Loucy (cell line): ENCODE measurements at regions not wholly inside any gene's neighbourhood (a gene's known extent, or its start where the extent isn't known, plus 50 kb on each side); places are given as distances from the start of the nearest gene placed in this dataset.

Source experiments
- H2AFZ ChIP-seq: fragments of 200-600 bp; sonication (generic); 2 replicates; pipeline ENCODE4 v1.6.0; 2016; ENCODE audit warnings: antibody characterized with exemption, mild to moderate bottlenecking, low read length, moderate library complexity
- H3F3A ChIP-seq: fragments of 200-600 bp; 2 replicates; pipeline ENCODE4 v1.6.0; 2016; ENCODE audit warnings: antibody characterized with exemption, low read depth, mild to moderate bottlenecking
- H3K27me3 ChIP-seq: fragments of 200-600 bp; sonication (generic); 2 replicates; pipeline ENCODE4 v1.6.1; 2014; ENCODE audit warnings: low read length, mild to moderate bottlenecking; ENCODE audit not compliant: insufficient read depth, poor library complexity, severe bottlenecking
- H3K36me3 ChIP-seq: fragments of 200-600 bp; sonication (generic); 2 replicates; pipeline ENCODE4 v1.6.1; 2016; ENCODE audit warnings: low read length; ENCODE audit not compliant: insufficient read depth
- H3K4me1 ChIP-seq: fragments of 200-600 bp; sonication (generic); 2 replicates; pipeline ENCODE4 v1.5.1; 2014; ENCODE audit warnings: low read length, mild to moderate bottlenecking; ENCODE audit not compliant: insufficient read depth, poor library complexity, severe bottlenecking
- H3K4me2 ChIP-seq: fragments of 200-600 bp; sonication (generic); 2 replicates; pipeline ENCODE4 v1.6.0; 2014; ENCODE audit warnings: antibody characterized with exemption, low read length, low read depth, mild to moderate bottlenecking; ENCODE audit not compliant: poor library complexity, severe bottlenecking
- H3K4me3 ChIP-seq: fragments of 200-600 bp; sonication (generic); 2 replicates; pipeline ENCODE4 v1.5.1; 2014; ENCODE audit warnings: low read length, mild to moderate bottlenecking, mixed read lengths; ENCODE audit not compliant: poor library complexity, severe bottlenecking
- H3K79me2 ChIP-seq: fragments of 200-600 bp; sonication (generic); 2 replicates; pipeline ENCODE4 v1.6.1; 2014; ENCODE audit warnings: low read length; ENCODE audit not compliant: insufficient read depth
- H3K9ac ChIP-seq: fragments of 200-600 bp; sonication (generic); 2 replicates; pipeline ENCODE4 v1.6.0; 2014; ENCODE audit warnings: mild to moderate bottlenecking, low read depth, low read length, moderate library complexity; ENCODE audit not compliant: poor library complexity, severe bottlenecking
- H3K9me2 ChIP-seq: fragments of 200-600 bp; sonication (generic); replicated peaks from 2 replicates; pipeline ENCODE4 v1.6.1; 2016; ENCODE audit warnings: low read depth, low read length, mixed read lengths
- H3K9me3 ChIP-seq: fragments of 200-600 bp; sonication (generic); 2 replicates; pipeline ENCODE4 v1.6.1; 2014; ENCODE audit warnings: mild to moderate bottlenecking, antibody characterized with exemption, low read length, low read depth; ENCODE audit not compliant: insufficient read depth
- H4K20me1 ChIP-seq: fragments of 200-600 bp; sonication (generic); 2 replicates; pipeline ENCODE4 v1.6.0; 2014; ENCODE audit warnings: antibody characterized with exemption, low read length, mild to moderate bottlenecking; ENCODE audit not compliant: insufficient read depth, poor library complexity, severe bottlenecking
- CTCF ChIP-seq: fragments of 200-600 bp; sonication (generic); conservative IDR thresholded peaks from 2 replicates; pipeline ENCODE4 v1.5.1; 2014; ENCODE audit warnings: mild to moderate bottlenecking, antibody characterized with exemption, low read length
- EZH2phosphoT487 ChIP-seq: fragments of 200-600 bp; IDR thresholded peaks from 2 replicates; pipeline ENCODE4 v1.6.1; 2018; ENCODE audit warnings: antibody characterized with exemption, mild to moderate bottlenecking, moderate library complexity, borderline replicate concordance

- Histone ChIP-seq H3F3A (no peaks in the 10 kb centered on the region), H3K4me3 (no peak overlapping the region), H3K27me3 (no peaks in the 10 kb centered on the region), H3K79me2 (no peaks in the 10 kb centered on the region), H4K20me1 (no peaks in the 10 kb centered on the region), H3K36me3 (no peaks in the 10 kb centered on the region), H3K4me1 (no peaks in the 10 kb centered on the region), H2AFZ (no peak overlapping the region), H3K9me2 (no peaks in the 10 kb centered on the region), H3K9me3 (no peaks in the 10 kb centered on the region), H3K4me2 (no peak overlapping the region), H3K9ac (no peak overlapping the region)
- no peak for TF ChIP-seq EZH2phosphoT487
- no peak for TF ChIP-seq CTCF
These were observed 268.3 kb downstream of the GADD45G start for GRCh38 chr9:89872913-89873707.

- no peaks in the 10 kb centered on the region for H3K9me3 ChIP-seq
- H3K4me2 ChIP-seq = no peak overlapping the region
- no peaks in the 10 kb centered on the region for H4K20me1 ChIP-seq
- TF ChIP-seq CTCF = no peak
- TF ChIP-seq EZH2phosphoT487 = no peak
- H2AFZ ChIP-seq = no peak overlapping the region
- no peaks in the 10 kb centered on the region for H3K79me2 ChIP-seq
- no peak overlapping the region for H3K4me3 ChIP-seq
- H3K9me2 ChIP-seq = no peaks in the 10 kb centered on the region
- H3K9ac ChIP-seq = no peak overlapping the region
- no peaks in the 10 kb centered on the region for H3K36me3 ChIP-seq
- H3K27me3 ChIP-seq = no peaks in the 10 kb centered on the region
- no peaks in the 10 kb centered on the region for H3K4me1 ChIP-seq
- no peaks in the 10 kb centered on the region for H3F3A ChIP-seq
These were observed 269.0 kb downstream of the GADD45G start for GRCh38 chr9:89873801-89874200.

GRCh38 chr9:89874351-89875321 is 269.8 kb downstream of the GADD45G start:
- no peaks in the 10 kb centered on the region for H3F3A ChIP-seq
- no peaks in the 10 kb centered on the region for H3K79me2 ChIP-seq
- no peaks in the 10 kb centered on the region for H3K27me3 ChIP-seq
- no peaks in the 10 kb centered on the region for H4K20me1 ChIP-seq
- no peaks in the 10 kb centered on the region for H3K9me2 ChIP-seq
- H3K9ac ChIP-seq = no peak overlapping the region
- H3K36me3 ChIP-seq = no peaks in the 10 kb centered on the region
- no peaks in the 10 kb centered on the region for H3K9me3 ChIP-seq
- no peak overlapping the region for H3K4me2 ChIP-seq
- TF ChIP-seq EZH2phosphoT487 (no peak), CTCF (no peak)
- no peaks in the 10 kb centered on the region for H3K4me1 ChIP-seq
- no peak overlapping the region for H2AFZ ChIP-seq
- H3K4me3 ChIP-seq = no peak overlapping the region
